GM12864 (cell line): ENCODE measurements at regions not wholly inside any gene's neighbourhood (a gene's known extent, or its start where the extent isn't known, plus 50 kb on each side); places are given as distances from the start of the nearest gene placed in this dataset.

ENCODE experiments used
- DNase-seq: peaks from one replicate; pipeline ENCODE4 v3.0.0-alpha.2; 2011; ENCODE audit warnings: low read depth
- H3K4me3 ChIP-seq: 2 replicates; pipeline ENCODE4 v1.5.1; 2011; ENCODE audit warnings: mild to moderate bottlenecking, low read depth, low read length, control low read depth
- CTCF ChIP-seq: IDR thresholded peaks from 2 replicates; pipeline ENCODE4 v1.5.1; 2011; ENCODE audit warnings: low read depth, mild to moderate bottlenecking, moderate library complexity, low read length, control low read depth, inconsistent platforms; ENCODE audit errors: missing control alignments

DNA sequence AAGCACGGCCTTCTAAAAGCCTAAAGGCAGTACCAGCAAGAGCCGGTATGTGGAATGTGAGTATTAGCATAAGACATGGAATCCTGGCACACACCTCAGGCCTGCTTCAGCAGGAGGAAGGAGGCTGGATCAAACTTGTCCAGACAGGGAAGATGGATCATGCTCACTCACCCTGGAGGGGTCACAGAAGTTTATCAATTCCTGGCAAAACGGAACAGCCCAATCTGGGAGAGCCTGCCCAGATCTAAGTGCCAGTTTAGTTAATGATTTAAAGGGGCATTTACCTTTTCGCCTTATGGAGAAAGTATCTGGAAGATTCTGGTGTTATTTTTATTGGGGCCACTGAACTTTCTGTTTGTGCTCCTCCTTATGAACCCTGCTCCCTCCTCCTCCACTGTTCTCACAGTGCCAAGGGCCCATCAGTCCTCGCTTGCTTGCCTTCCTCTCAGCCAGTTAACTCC is 58.3 kb upstream of the NFE2L2 start:
- no peak overlapping the region for H3K4me3 ChIP-seq
- no peak for TF ChIP-seq CTCF
- no peak for DNase-seq

- H3K4me3 ChIP-seq, result no peak overlapping the region
- DNase-seq, result no peak
Observed at GRCh38 chr2:177324797-177325196, 60.3 kb upstream of the NFE2L2 start.

GRCh38 chr2:177325554-177325953 is 61.0 kb upstream of the NFE2L2 start:
- TF ChIP-seq CTCF, result no peak
- H3K4me3 ChIP-seq, result no peak overlapping the region
- no peak for DNase-seq

More at GRCh38 chr2:177324797-177325196, 60.3 kb upstream of the NFE2L2 start:
- no peak for TF ChIP-seq CTCF

DNA sequence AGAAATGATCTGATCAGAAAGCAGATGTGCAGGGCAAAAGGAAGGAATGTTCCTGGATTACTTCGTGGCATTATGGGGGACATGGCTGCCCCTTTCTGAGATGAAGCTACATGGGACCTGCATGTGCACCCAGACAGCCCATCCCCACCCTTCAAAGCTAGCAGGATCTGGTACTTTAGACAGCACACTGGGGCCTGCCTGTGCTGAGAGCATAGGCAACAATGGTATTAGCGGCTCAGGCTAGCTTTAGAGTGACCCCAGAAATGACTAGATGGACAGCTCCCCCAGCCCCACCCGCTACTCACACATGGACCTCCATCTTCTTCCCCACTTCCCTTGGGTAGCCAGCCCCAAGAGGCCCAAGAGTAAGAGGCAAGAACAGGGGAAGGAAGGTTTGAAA is 61.5 kb upstream of the NFE2L2 start:
- TF ChIP-seq CTCF, result no peak
- H3K4me3 ChIP-seq, result no peak overlapping the region
- no peak for DNase-seq

GRCh38 chr2:177326591-177326990 is 62.1 kb upstream of the NFE2L2 start:
- no peak for DNase-seq
- no peak overlapping the region for H3K4me3 ChIP-seq
- TF ChIP-seq CTCF, result no peak

DNA sequence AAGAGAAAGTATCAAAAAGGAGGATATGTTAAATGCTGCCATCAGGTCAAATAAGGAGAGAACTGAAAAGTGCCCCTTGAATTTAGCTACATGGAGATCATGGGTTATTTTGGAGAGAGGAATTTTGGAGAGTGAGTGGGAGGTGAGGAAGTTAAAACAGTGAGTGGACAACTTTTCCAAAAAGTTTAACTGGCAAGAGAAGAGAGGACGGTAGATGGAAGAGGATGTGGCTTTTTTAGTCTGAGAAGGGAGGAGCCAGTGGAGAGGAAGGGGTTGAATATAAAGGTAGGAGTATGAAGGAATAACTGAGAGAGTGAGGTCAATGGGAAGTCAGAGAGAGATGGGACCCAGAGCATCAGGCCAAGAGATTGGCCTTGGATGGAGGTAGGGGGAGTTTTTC is 62.5 kb upstream of the NFE2L2 start:
- no peak overlapping the region for H3K4me3 ChIP-seq
- TF ChIP-seq CTCF, result no peak
- no peak for DNase-seq

- no peak overlapping the region for H3K4me3 ChIP-seq
- DNase-seq, result no peak
- TF ChIP-seq CTCF, result no peak
Observed at GRCh38 chr2:177328056-177328455, 63.5 kb upstream of the NFE2L2 start.
